ENCODE measurements at regions not wholly inside any gene's neighbourhood (a gene's known extent, or its start where the extent isn't known, plus 50 kb on each side); places are given as distances from the start of the nearest gene placed in this dataset.

DNA sequence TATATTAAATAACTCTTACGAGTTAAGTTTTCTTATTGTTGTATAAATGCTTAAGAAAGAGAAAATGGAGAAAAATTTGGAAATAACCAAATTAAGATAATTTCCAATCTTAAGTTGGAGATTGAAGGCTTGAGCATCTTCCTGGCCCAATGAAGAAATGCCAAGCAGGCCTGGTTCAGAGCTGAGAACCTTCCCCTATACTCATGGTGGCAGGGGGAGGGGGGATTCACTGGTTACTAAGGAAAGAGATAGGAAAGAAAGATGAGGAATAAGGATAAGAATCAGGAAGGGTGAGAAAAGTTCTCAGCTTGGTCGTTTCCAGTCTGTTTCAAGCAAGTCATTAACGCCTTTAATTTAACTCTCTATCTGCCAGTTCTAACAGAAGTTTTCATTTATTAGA, 166.2 kb downstream of the AVL9 start:
- TF ChIP-seq, protein P1, sequence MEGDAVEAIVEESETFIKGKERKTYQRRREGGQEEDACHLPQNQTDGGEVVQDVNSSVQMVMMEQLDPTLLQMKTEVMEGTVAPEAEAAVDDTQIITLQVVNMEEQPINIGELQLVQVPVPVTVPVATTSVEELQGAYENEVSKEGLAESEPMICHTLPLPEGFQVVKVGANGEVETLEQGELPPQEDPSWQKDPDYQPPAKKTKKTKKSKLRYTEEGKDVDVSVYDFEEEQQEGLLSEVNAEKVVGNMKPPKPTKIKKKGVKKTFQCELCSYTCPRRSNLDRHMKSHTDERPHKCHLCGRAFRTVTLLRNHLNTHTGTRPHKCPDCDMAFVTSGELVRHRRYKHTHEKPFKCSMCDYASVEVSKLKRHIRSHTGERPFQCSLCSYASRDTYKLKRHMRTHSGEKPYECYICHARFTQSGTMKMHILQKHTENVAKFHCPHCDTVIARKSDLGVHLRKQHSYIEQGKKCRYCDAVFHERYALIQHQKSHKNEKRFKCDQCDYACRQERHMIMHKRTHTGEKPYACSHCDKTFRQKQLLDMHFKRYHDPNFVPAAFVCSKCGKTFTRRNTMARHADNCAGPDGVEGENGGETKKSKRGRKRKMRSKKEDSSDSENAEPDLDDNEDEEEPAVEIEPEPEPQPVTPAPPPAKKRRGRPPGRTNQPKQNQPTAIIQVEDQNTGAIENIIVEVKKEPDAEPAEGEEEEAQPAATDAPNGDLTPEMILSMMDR (conservative IDR thresholded peaks at IDR 0.05; ENCODE audit: low read length) = no peak
- no peak for TF ChIP-seq EZH2phosphoT487 (IDR thresholded peaks at IDR 0.05; ENCODE audit: borderline replicate concordance)

Measured in Loucy (cell line).